Endometrium (tissue), 2 donors: ENCODE measurements at regions not wholly inside any gene's neighbourhood (a gene's known extent, or its start where the extent isn't known, plus 50 kb on each side); places are given as distances from the start of the nearest gene placed in this dataset.

Source experiments
- FAIRE-seq: peaks from 2 replicates; lab custom pipeline; 2012; peaks lifted over from hg19 to GRCh38; lab: Jason Lieb, UNC
- donor health status: control.
- donor health status: control.

DNA sequence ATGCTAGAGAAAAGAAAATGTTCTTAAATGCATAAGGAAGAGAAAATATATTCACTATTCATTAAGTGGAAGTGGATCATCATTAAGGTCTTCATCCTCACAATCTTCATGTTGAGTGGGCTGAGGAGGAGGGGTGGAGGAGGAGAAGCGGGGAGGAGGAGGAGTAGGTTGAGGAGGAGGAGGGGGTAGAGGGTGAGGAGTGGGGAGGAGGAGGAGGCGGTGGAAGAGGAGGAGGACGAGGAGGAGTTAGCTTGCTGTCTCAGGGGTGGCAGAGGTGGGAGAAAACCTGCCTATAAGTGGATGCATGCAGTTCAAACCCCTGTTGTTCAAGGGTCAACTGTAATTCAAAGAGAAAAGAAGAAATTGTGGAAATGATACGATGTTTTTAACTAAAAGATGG lies 71.6 kb downstream of the MYEOV start:
- no peak for FAIRE-seq

DNA sequence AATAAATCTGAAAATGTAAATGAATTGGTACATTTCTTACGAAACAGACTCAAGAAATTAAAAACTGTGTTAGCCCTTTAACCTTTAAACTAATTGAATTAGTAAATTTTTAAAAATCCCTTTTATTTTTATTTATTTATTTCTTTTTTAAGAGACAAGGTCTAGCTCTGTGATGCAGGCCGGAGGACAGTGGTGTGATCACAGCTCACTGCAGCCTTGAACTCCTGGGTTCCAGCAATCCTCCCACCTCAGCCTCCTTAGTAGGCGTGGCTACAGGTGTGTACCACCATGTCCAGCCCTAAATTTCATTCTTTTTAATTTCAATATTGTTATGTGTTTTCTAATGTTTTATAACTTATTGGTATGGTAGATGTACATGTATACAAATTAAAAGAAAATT lies 72.6 kb downstream of the MYEOV start:
- no peak for FAIRE-seq

DNA sequence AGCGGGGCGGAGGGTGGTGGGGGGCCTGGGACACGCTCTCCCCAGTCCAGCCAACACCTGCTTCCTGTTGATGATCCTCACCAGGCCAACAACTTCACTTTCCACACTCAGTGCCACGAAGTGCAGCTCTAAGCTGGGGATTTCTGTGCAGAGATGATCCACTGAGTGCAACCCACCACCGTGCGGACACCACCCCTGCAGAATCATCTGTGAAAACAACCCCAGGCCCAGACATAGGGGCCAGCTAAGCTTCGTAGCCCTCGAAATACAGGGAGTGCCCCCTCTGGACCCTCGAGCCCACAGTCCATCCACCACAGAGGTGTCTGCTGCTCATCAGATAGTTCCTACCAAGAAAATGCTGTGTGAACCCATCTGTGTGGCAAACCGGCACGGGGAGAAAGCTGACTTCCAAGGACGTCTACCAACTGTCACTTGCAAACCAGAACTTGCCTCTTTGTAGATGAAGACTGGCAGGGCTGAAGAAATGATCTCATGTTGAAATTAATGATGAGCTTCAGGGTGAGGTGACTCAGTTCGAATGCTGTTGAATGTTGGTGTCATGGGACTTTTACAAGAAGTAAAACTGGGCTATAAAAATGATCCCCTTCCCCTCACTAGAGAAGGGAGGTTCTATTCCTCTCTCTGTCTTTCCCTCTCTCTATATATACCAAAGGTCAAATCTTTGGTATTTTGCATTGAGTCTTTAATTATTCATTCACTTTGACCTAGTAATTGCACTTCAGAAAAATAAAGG lies 73.4 kb downstream of the MYEOV start:
- no peak for FAIRE-seq

DNA sequence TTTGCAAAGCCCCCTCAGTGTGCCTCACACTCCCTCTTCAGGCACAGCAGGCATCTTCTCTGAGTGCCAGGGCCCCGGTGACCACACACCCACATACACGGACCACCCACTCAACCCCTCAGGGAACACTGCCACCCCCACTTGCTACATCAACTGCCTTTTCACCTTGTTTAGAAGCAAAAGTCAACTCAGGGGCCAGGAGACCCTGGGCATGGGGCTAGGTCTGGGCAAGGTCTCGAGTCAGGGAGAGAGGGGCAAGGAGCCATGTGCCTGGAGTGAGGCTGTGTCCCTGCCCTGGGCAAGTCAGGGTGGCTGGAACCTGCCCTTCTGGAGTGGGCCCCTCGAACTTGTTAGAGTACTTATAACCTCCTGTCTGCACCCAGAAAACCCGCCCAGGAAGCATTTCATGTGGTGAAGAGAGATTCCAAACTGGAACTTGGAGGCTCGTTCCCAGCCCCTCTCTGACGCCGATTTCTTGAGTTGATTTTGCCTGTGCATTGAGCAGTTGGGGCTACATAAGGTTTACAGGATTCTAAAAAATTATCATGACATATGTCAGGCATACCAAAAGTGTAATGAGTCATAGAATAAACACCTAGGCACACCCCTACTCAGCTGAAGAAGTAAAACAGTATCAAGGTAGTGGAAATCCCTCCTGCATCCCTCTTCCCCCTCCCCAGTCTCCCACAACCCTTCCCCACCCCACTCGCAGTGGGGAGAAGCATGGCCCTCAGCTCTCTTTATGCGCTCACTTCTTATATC lies 74.3 kb downstream of the MYEOV start:
- FAIRE-seq, result no peak

DNA sequence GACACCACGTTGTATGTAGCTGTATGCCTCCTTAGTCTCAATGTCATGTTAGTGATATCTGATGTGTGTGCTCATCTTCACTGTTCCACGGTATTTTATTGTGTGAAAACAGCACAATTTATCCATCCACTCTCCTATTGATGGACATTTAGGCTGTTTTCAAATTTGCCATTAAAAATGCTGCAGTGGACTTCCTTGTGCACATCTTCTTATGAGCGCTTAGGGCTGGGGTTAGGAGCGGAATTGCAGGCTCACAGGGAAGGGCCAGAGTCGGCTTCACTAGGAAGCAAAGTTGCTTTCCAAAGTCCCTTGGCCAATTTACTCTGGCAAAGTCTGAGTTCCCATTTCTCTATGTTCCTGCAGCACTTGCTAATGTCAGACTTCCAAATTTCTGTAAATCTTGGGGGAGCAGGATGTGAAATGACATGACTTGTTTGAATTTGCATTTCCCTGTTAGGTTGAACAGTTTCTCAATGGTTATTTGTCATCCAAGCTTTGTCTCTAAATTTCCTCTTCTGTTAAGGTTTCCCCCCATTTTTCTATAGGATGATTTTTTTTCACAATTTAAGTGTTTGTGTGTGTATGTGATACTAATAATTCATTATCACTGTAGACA lies 75.4 kb downstream of the MYEOV start:
- FAIRE-seq, result no peak

DNA sequence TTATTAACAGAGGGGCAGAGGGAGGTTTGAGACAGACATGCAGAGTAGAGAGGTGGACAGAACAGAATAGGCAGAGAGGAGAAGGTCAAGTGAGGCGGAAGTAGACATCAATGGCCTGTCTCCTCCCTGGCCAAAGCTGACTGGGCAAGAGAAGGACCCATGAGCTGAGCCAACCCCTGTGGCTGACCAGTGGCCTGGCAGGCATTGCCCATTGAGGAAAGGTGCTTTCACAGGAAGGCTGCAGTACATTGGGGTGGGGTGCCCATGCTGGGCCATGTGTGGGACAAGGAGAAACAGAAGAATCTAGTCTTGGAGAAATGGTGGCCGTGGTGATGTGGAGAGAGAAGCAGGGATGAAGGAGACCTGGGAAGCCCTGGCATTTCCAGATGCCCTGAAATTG lies 76.0 kb downstream of the MYEOV start:
- FAIRE-seq, result no peak

DNA sequence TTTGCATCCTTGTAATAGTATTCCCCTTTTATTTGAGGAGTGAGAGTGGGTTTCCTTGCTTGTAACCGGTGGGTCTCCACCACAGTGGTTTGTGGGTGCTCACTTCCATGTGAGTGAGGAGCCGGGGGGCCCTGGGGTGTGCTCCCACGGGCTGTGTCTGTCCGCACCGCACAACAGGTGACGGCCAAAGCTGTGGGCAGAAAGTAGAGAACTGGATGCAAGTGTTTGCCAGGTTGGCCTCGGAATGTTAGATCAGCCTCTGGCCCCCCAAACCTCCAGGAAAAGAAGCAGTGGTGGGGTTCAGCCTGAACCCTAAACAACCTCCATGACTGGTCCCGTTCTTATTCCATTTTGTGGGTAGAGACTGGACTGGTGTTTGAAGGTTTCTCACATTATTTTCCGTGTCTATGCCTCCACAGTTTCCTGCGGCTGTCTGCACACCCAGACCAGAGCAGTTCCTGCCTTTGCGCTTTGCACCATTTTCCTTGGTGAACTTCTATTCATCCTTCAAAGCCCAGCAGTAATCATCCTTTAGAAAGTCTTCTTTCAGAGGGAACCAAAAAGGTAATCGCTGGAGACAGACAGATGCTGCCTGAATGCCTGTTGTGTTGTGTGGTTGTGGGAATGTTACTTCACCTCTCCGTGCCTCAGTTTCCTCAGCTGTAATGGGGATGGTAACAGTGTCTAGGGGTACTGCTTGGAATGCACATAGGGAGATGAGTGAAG lies 77.2 kb downstream of the MYEOV start:
- FAIRE-seq, result no peak

DNA sequence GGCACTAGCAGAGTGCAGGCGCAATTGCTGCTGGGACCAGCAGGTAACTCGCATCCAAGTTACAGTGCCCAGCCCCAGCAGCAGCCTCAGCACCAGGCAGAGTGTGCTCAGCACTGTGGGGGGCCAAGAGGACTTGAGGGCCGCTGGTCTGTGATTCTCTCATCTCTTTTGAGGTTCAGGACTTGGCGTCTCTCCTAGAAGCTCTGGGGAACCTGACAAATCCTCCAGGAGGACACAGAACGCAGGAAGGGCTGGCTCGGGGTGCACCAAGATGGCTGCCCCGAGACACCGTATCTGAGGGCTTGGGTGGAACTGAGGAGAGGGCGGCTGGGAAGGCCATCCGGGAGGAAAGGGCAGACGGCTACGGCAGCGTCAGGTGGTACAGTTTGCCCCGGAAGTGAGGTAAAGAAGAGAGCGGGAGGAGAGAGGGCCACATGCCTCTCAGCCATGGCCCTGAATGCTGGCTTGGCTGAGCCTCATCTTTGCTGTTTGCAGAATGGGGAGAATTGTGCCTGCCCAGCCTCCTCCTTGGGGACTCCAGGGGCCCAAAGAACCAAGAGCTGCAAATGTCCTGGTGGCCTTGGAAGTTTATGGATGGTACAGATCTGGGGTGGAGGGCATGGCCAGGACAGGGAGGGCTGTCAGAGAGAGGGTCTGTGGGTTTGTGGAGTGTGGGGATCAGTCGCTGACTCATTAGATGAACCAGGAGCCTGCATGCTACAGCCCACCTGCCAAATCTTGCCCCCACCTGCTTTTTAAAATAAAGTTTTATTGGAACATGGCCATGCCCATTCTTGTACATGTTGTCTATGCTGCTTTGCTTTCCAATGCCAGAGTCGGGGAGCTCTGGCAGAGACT lies 78.0 kb downstream of the MYEOV start:
- no peak for FAIRE-seq

DNA sequence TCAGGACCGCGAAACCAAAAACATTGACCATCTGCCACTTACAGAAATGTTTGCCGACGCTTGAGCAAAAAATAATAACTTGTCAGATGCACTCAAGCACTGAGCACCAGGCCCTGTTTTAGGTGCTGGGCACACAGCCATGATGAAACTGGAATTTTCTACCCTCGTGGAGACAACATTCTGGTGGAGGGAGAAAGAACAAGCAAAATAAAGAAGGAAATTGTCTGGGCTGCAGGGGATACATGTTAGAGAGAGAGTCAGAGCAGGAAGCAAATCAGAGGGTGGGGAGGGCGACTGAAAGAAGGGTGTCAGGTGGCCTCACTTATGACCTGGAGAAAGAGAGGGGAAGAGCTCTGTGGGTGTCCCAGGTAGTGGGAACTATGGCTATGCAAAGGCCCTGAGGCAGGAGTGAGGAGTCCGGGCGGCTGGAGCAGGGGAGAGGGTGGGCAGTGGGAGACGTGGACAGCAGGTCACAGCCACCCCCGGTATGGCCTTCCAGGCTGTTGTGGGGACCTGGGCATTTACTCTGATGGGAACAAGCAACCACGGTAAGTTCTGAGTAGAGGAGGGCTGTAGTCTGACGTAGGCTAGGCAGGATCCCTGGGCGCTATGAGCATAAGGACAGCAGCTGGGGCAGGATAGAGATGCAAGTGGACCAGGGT lies 78.8 kb downstream of the MYEOV start:
- FAIRE-seq, result no peak

DNA sequence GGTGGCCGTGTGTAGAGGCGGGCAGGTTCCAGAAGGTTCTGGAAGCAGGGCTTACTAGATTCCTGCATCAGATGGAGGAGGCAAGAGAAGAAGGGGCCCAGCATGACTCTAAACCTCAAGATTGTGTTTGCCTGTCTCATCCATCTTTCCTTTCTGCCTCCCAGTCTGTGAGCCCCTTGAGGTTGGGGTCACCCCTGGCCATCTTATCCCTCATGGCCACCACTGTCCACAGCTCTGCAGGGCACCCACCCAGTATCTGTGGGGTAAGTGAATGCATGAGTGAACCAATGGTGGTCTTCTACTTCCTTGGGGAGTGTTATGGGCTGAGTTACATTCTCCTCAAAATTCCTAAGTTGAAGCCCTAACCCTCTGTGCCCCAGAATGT lies 79.3 kb downstream of the MYEOV start:
- FAIRE-seq, result no peak

DNA sequence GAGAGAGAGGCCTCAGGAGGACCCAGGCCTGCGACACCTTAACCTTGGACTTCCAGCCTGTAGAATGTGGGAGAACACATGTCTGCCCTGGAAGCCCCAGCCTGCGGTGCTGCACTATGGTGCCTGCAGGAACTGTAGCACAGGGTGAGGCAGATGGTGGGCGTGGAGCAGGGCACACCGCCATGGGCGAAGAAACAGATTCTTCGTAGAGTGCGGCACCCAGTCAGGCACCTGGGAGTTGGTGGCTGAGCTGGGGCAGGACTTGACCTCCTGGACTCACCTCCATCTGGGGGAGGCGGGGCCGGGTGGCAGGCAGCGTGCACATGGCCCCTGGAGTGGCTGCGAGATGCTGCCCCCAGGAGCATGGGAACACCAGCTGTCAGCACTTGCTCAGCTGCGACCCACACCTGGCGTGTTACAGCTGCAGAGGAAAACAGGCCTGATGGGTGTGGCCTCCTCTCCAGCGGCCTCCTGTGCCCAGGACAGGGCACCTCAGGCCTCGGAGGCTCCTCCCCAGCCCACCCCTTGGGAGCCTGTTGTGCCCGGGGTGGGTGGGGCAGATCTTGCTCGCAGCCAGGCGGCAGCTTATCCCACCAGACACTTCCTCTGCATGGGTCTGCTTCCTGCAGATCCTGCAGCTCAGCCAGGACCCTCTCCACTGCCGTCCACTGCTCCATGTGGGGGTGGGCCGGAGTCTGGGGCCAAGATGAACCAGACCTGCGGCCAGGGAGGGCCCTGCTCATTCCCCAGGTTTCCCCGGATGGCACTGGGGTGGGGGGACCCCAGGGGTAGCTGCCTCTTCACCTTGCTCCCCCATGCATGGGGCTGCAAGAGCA lies 80.4 kb downstream of the MYEOV start:
- FAIRE-seq, result no peak

DNA sequence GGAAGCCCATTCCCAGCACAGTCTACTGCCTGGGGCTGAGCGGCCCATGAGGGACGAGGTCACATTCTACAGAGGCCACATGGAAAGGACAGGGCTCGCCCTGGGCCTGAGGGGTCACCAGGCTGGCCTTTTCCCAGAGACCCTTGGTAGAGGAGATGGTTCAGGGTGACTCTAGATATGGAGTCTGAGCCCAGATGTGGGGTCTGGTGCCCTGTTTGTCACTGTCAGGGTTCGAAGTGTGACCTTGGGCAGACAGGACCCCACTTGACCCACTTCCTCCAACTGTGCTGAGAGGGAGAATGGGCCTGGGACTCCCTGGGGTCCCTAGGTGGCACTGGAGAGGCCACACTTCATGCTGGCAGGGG lies 81.0 kb downstream of the MYEOV start:
- FAIRE-seq, result no peak

DNA sequence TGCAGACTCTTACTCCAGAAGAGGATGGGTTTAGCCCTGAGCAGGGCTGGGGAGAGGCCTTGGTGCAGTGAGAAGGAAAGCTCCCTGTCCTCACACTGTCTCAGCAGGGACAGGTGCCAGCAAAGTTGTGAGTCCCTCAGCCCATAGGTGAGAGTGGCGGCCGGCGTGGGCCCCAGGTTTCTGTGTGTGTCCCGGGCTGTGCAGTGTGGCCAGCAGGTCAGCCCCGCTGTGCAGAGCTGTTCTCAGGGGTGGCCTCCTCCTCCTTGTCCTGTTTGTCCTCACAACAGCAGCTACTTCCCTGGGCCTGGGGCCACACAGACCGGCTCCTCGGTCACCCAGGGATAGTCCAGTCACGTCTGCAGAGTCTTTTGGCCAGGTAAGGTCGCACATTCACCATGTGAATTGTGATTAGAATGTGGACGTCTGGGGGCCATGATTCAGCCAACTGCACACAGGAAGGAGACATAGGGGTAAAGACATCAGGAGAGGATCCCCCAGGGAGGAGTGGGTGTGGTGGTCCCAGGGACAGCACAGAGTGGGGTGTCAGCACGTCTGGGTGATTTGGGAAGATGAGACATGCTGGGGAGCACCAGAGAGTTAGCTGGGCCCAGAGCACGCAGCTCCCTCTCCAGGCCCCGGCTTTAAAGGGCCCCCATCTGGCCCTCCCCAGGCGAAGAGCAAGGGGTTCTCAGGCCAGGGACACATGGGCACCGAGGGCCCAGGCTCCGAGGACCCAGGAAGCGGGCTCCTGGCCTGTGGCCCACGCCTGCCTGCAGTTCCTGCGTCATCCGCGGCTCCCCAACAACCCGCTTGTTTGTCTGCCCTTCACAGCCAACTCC lies 81.6 kb downstream of the MYEOV start:
- no peak for FAIRE-seq

DNA sequence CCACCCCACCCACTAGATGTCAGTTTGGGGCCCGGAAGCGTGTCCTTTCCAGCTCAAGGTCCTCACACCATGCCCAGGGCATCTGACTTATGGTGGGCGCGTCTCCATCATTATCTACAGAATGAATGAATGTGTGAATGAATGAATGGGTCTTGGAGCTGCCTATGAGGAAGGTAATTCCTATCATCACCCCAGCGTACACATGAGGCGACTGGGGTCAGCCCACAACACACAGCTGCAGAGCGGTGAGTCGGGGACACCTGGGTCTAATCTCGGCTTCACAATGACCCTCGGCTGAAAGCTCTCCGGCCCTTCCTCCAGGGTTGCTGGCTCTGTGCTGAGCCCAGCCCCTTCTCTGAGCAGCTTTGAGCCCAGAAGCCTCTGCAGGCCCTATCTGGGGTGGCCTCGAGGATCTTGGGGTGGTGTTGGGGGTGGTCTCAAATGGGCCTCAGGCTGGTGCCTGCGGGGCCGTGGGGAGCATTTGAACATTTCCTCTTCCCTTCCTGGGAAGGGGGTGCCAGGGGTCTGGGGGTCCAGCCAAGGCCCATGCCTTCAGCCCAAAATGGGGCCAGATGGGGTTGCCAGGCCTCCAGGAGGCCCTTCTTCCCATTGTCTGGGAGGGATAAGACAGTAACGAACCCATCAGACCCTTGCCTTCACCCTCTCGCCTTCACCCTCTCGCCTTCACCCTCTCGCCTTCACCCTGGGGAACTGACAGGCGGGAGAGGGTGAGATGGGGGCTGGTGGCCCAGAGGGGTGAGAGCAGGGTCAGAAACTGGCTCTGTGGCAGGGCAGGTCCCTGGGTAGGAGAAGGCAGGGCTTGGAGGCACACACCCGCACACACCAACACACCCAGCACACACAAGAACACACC lies 82.4 kb downstream of the MYEOV start:
- no peak for FAIRE-seq

DNA sequence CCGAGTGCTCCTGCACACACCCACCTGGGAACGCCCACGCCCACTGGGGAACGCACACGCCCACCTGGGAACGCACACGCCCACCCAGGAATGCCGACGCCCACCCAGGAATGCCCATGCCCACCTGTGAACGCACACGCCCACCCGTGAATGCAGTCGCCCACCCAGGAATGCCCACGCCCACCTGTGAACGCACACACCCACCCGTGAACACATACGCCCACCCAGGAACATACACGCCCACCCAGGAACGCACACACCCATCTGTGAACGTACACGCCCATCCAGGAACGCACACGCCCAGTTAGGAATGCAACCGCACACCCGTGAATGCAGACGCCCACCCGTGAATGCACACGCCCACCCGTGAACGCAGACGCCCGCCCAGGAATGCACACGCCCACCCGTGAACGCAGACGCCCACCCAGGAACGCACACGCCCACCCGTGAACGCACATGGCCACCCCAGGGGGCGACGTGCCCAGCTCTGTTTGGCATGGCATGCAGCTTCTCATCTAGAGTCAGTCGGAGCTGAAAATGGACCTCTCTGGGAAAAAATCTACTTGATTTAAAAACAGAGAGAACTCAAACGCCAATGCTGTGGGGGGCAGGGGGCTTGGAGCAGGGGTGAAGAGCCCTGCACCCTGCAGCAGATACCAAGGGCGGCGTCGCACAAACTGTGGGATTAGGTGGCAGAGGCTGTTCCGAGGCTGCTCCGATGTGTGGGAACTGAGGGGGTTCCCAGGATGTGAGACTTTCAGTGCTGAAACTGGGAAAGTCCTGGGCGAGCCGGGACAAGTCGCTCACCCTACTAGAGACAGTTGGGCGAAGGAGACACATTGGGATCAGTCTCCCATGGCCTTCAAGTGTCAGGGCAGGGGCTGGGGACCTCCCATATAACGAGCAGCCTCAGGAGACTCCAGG lies 83.3 kb downstream of the MYEOV start:
- no peak for FAIRE-seq

DNA sequence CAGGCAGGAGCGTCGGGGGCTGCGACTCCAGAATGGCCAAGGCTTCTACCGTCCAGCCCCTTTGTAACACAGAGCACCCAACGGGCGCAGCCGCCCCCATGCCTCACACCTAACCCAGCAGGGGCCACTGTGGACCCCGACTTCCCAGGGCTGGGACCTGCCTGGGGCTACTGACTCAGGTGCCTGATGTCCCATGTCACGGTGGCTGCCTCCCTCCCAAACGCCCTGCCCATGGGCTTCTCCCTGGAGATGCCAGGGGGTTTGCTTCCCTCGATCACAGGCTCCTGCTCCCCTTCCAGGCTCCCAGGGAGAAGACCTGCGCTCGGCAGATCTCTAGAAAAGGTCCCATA lies 84.0 kb downstream of the MYEOV start:
- no peak for FAIRE-seq
